HCT116 (cell line): ENCODE measurements at regions not wholly inside any gene's neighbourhood (a gene's known extent, or its start where the extent isn't known, plus 50 kb on each side); places are given as distances from the start of the nearest gene placed in this dataset.

Experiments used
- ATAC-seq: fragments of 200-7000 bp; cut with Tn5 transposase; 2 replicates; pipeline ENCODE4 v1.9.1; 2020; ENCODE audit warnings: mild to moderate bottlenecking, moderate library complexity
- BruUV-seq: library from RNA; stranded (reverse); fragments of 400-500 nt; replicated peaks from 2 replicates; lab custom pipeline; 2021; lab: Mats Ljungman, UMichigan
- CTCF ChIA-PET: fragments of 300-600 bp; sonication (Branson Sonifier 250); formaldehyde crosslinking; loops from one replicate; lab custom pipeline; 2021; ENCODE audit warnings: antibody characterized with exemption; lab: Charles Lee
- POLR2A ChIA-PET: fragments of 300-600, 350-600 bp; sonication (Branson Sonifier 250); formaldehyde crosslinking; loops from one replicate; lab custom pipeline; 2021; ENCODE audit warnings: antibody characterized with exemption; lab: Charles Lee
- RAD21 ChIA-PET, 2 experiments: fragments of 300-600 bp; sonication (Branson Sonifier 250); formaldehyde crosslinking; loops; one replicate each; lab custom pipeline; 2023; ENCODE audit warnings: low total read pairs in 2 of 2; ENCODE audit not compliant: uncharacterized antibody in 2 of 2, unreplicated experiment in 2 of 2, low non-redundant PET in 1 of 2; lab: Charles Lee
- DNase-seq: peaks from one replicate; pipeline ENCODE4 v3.0.0-alpha.2; 2010; ENCODE audit warnings: low read depth, low spot score
- H2AFZ ChIP-seq: fragments of 200-600 bp; shearing (Covaris generic), sonication (generic); 2 replicates; pipeline ENCODE4 v1.6.1; 2017; ENCODE audit warnings: low read depth, mixed run types, mixed read lengths, antibody characterized with exemption, low read length; ENCODE audit not compliant: poor library complexity, severe bottlenecking
- H3K27ac ChIP-seq: 2 replicates; pipeline ENCODE4 v1.5.1; 2012; ENCODE audit warnings: low read depth, low read length
- H3K27me3 ChIP-seq: fragments of 200-600 bp; sonication (generic); 2 replicates; pipeline ENCODE4 v1.6.1; 2016; ENCODE audit warnings: mixed run types, low read length, mixed read lengths; ENCODE audit not compliant: insufficient read depth
- H3K36me3 ChIP-seq, 2 experiments: fragments of 200-500 bp in 1 of 2; fragments of 200-600 bp in 1 of 2; sonication (Bioruptor generic) in 1 of 2; sonication (generic) in 1 of 2; 2 replicates each; pipeline versions ENCODE4 v1.5.1 to v1.6.1; 2014 to 2016; ENCODE audit warnings: low read length in 2 of 2, inconsistent platforms in 1 of 2, mixed read lengths in 1 of 2, mixed run types in 1 of 2; ENCODE audit not compliant: insufficient read depth in 2 of 2, control insufficient read depth in 1 of 2
- H3K4me1 ChIP-seq, 2 experiments: fragments of 200-600 bp in 1 of 2; sonication (generic) in 1 of 2; 2 replicates each; pipeline versions ENCODE4 v1.5.1 to v1.6.1; 2012 to 2017; ENCODE audit warnings: low read length in 2 of 2, inconsistent platforms in 1 of 2, mild to moderate bottlenecking in 1 of 2, mixed read lengths in 1 of 2, mixed run types in 1 of 2, moderate library complexity in 1 of 2; ENCODE audit not compliant: insufficient read depth in 2 of 2, control insufficient read depth in 1 of 2
- H3K4me2 ChIP-seq: fragments of 200-600 bp; sonication (generic); 2 replicates; pipeline ENCODE4 v1.6.1; 2017; ENCODE audit warnings: mixed run types, low read length, mixed read lengths
- H3K4me3 ChIP-seq, 2 experiments: fragments of 200-600 bp in 1 of 2; sonication (generic) in 1 of 2; replicated peaks in 1 of 2; 2 replicates each; pipeline ENCODE4 v1.5.1; 2011 to 2016; ENCODE audit warnings: low read length in 2 of 2, control low read depth in 1 of 2, low read depth in 1 of 2, mild to moderate bottlenecking in 1 of 2, mixed read lengths in 1 of 2, mixed run types in 1 of 2
- H3K79me2 ChIP-seq: fragments of 200-600 bp; sonication (generic); 2 replicates; pipeline ENCODE4 v1.6.1; 2017; ENCODE audit warnings: mild to moderate bottlenecking, mixed run types, low read length, moderate library complexity, mixed read lengths; ENCODE audit not compliant: insufficient read depth
- H3K9ac ChIP-seq: fragments of 200-600 bp; sonication (generic); 2 replicates; pipeline ENCODE4 v1.6.1; 2016; ENCODE audit warnings: low read length, mixed read lengths
- H3K9me2 ChIP-seq: fragments of 200-600 bp; sonication (generic), shearing (Covaris generic); 2 replicates; pipeline ENCODE4 v1.6.1; 2017; ENCODE audit warnings: mixed run types, mild to moderate bottlenecking, moderate library complexity; ENCODE audit not compliant: insufficient read depth
- H3K9me3 ChIP-seq, 2 experiments: fragments of 200-500 bp in 1 of 2; fragments of 200-600 bp in 1 of 2; sonication (Bioruptor generic) in 1 of 2; sonication (generic) in 1 of 2; 2 replicates each; pipeline ENCODE4 v1.6.1; 2014 to 2017; ENCODE audit warnings: low read length in 2 of 2, mixed read lengths in 2 of 2, inconsistent platforms in 1 of 2, low read depth in 1 of 2, mild to moderate bottlenecking in 1 of 2, mixed run types in 1 of 2, moderate library complexity in 1 of 2; ENCODE audit not compliant: control insufficient read depth in 1 of 2, insufficient read depth in 1 of 2
- H4K20me1 ChIP-seq: fragments of 200-600 bp; sonication (generic), shearing (Covaris generic); 2 replicates; pipeline ENCODE4 v1.6.1; 2017; ENCODE audit warnings: mixed run types, mild to moderate bottlenecking, moderate library complexity; ENCODE audit not compliant: insufficient read depth
- CEBPB ChIP-seq: IDR thresholded peaks from 2 replicates; pipeline ENCODE4 v1.6.1; 2012; ENCODE audit warnings: low read depth
- EGR1 ChIP-seq: IDR thresholded peaks from 2 replicates; pipeline ENCODE4 v1.6.1; 2012; ENCODE audit warnings: low read depth
- ELF1 ChIP-seq: IDR thresholded peaks from 2 replicates; pipeline ENCODE4 v1.6.1; 2012; ENCODE audit warnings: low read depth, borderline replicate concordance
- EZH2 ChIP-seq: fragments of 200-600 bp; sonication (generic); IDR thresholded peaks from 2 replicates; pipeline ENCODE4 v1.6.1; 2017; ENCODE audit warnings: antibody characterized with exemption, mixed run types
- EZH2phosphoT487 ChIP-seq: fragments of 200-600 bp; IDR thresholded peaks from 2 replicates; pipeline ENCODE4 v1.6.1; 2018; ENCODE audit warnings: antibody characterized with exemption, borderline replicate concordance
- FOSL1 ChIP-seq: IDR thresholded peaks from 2 replicates; pipeline ENCODE4 v1.6.1; 2012; ENCODE audit warnings: low read depth
- POLR2AphosphoS5 ChIP-seq: IDR thresholded peaks from 2 replicates; pipeline ENCODE4 v1.6.1; 2011; ENCODE audit warnings: mild to moderate bottlenecking, low read depth, low read length, moderate library complexity
- RAD21 ChIP-seq: IDR thresholded peaks from 2 replicates; pipeline ENCODE4 v1.6.1; 2012; ENCODE audit warnings: low read depth, mild to moderate bottlenecking
- REST ChIP-seq: IDR thresholded peaks from 2 replicates; pipeline ENCODE4 v1.6.1; 2012; ENCODE audit warnings: low read depth
- TCF7L2 ChIP-seq: IDR thresholded peaks from 2 replicates; pipeline ENCODE4 v1.7.0; 2011; ENCODE audit warnings: borderline replicate concordance, inconsistent platforms; ENCODE audit not compliant: insufficient read depth, insufficient read length; ENCODE audit errors: extremely low read depth
- YY1 ChIP-seq: IDR thresholded peaks from 2 replicates; pipeline ENCODE4 v1.6.1; 2011; ENCODE audit warnings: low read length, low read depth, moderate library complexity, mild to moderate bottlenecking; ENCODE audit not compliant: insufficient replicate concordance; ENCODE audit errors: extremely low read depth
- ZFX ChIP-seq: fragments of 450-650 bp; IDR thresholded peaks from 2 replicates; pipeline ENCODE4 v1.6.1; 2017
- ZNF274 ChIP-seq: fragments of 200-500 bp; sonication (Bioruptor generic); IDR thresholded peaks from 2 replicates; pipeline ENCODE4 v1.6.1; 2014; ENCODE audit warnings: mild to moderate bottlenecking, low read depth, low read length, inconsistent platforms
- intact Hi-C: fragments of 100-400 bp; cut with micrococcal nuclease; formaldehyde crosslinking; loops from 2 replicates; pipeline ENCODE4 v1.10.0; 2022
- TF ChIP-seq, protein P1 (sequence below), 3 experiments: fragments of 200-600 bp in 1 of 3; sonication (generic) in 1 of 3; IDR thresholded peaks in 2 of 3; conservative IDR thresholded peaks in 1 of 3; 2 replicates each; pipeline ENCODE4 v1.5.1; 2012 to 2017; ENCODE audit warnings: low read depth in 2 of 3, low read length in 2 of 3, antibody characterized with exemption in 1 of 3, borderline replicate concordance in 1 of 3, control low read depth in 1 of 3, mild to moderate bottlenecking in 1 of 3, mixed read lengths in 1 of 3, mixed run types in 1 of 3, moderate library complexity in 1 of 3; ENCODE audit not compliant: insufficient read depth in 1 of 3
- TF ChIP-seq, protein P2 (sequence below): IDR thresholded peaks from 2 replicates; pipeline ENCODE4 v1.6.1; 2012
- TF ChIP-seq, protein P3 (sequence below): IDR thresholded peaks from 2 replicates; pipeline ENCODE4 v1.6.1; 2011; ENCODE audit warnings: mild to moderate bottlenecking, low read length, moderate library complexity; ENCODE audit not compliant: insufficient replicate concordance; ENCODE audit errors: extremely low read depth
- TF ChIP-seq, protein P4 (sequence below): IDR thresholded peaks from 2 replicates; pipeline ENCODE4 v1.6.1; 2012

DNA sequence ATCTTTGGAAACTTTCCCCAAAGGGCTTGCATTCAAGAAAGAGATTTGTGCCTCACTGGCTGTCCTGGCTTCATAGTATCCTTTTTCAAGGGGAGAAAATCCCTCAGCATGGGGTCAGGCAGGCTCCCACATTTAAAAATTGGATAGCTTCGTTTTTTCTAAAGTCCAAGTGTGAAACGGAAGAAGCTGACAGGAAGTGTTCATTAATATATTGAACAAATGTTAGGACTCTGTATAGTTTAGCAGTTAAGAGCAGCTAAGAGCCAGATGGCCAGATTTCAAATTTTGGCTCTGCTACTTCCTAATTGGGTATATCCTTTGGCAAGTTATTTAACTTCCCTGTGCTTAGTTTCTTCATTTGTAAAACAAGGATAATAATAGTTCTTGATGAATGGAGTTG is 354.9 kb upstream of the FAT3 start:
- Histone ChIP-seq H3K27ac (no peak overlapping the region), H3K4me2 (no peak overlapping the region), H3K36me3 (no peaks in the 10 kb centered on the region), H3K79me2 (no peaks in the 10 kb centered on the region), H3K4me3 (no peak overlapping the region), H4K20me1 (no peaks in the 10 kb centered on the region), H3K4me1 (no peaks in the 10 kb centered on the region), H3K27me3 (no peaks in the 10 kb centered on the region), H3K9me3 (peaks cover 11 to 32% of the 10 kb centered on the region in 2 experiments; a peak in 2 of 4 replicates), H3K9ac (no peak overlapping the region)
- DNase-seq (no peak), ATAC-seq (no peak)
- TF ChIP-seq EZH2phosphoT487 (no peak), ZNF274 (no peak), EZH2 (no peak), EGR1 (no peak), POLR2AphosphoS5 (no peak), RAD21 (no peak), TCF7L2 (no peak), ELF1 (no peak), FOSL1 (no peak), REST (no peak), CEBPB (no peak), ZFX (no peak), YY1 (no peak)
- TF ChIP-seq, protein P1, sequence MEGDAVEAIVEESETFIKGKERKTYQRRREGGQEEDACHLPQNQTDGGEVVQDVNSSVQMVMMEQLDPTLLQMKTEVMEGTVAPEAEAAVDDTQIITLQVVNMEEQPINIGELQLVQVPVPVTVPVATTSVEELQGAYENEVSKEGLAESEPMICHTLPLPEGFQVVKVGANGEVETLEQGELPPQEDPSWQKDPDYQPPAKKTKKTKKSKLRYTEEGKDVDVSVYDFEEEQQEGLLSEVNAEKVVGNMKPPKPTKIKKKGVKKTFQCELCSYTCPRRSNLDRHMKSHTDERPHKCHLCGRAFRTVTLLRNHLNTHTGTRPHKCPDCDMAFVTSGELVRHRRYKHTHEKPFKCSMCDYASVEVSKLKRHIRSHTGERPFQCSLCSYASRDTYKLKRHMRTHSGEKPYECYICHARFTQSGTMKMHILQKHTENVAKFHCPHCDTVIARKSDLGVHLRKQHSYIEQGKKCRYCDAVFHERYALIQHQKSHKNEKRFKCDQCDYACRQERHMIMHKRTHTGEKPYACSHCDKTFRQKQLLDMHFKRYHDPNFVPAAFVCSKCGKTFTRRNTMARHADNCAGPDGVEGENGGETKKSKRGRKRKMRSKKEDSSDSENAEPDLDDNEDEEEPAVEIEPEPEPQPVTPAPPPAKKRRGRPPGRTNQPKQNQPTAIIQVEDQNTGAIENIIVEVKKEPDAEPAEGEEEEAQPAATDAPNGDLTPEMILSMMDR (IDR thresholded peaks at IDR 0.05 in 2 of 3, conservative IDR thresholded peaks at IDR 0.05 in 1 of 3; ENCODE audit: borderline replicate concordance in 1 of 3, insufficient read depth in 1 of 3, low read depth in 2 of 3, low read length in 2 of 3) = no peak
- TF ChIP-seq, protein P2, sequence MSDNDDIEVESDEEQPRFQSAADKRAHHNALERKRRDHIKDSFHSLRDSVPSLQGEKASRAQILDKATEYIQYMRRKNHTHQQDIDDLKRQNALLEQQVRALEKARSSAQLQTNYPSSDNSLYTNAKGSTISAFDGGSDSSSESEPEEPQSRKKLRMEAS = no peak
- TF ChIP-seq, protein P3, sequence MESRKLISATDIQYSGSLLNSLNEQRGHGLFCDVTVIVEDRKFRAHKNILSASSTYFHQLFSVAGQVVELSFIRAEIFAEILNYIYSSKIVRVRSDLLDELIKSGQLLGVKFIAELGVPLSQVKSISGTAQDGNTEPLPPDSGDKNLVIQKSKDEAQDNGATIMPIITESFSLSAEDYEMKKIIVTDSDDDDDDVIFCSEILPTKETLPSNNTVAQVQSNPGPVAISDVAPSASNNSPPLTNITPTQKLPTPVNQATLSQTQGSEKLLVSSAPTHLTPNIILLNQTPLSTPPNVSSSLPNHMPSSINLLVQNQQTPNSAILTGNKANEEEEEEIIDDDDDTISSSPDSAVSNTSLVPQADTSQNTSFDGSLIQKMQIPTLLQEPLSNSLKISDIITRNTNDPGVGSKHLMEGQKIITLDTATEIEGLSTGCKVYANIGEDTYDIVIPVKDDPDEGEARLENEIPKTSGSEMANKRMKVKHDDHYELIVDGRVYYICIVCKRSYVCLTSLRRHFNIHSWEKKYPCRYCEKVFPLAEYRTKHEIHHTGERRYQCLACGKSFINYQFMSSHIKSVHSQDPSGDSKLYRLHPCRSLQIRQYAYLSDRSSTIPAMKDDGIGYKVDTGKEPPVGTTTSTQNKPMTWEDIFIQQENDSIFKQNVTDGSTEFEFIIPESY = no peak
- TF ChIP-seq, protein P4, sequence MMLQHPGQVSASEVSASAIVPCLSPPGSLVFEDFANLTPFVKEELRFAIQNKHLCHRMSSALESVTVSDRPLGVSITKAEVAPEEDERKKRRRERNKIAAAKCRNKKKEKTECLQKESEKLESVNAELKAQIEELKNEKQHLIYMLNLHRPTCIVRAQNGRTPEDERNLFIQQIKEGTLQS = no peak
- TF ChIP-seq, all 23 proteins: peak for 0
- intact Hi-C loops = no loop called here
- H2AFZ ChIP-seq = no peak overlapping the region
- ChIA-PET CTCF (no interaction called here), POLR2A (no interaction called here), RAD21 (no interaction called here)
- H3K9me2 ChIP-seq = no peaks in the 10 kb centered on the region
- no TSS peak for BruUV-seq
